COLO668 (cell line): ENCODE measurements at regions not wholly inside any gene's neighbourhood (a gene's known extent, or its start where the extent isn't known, plus 50 kb on each side); places are given as distances from the start of the nearest gene placed in this dataset.

Experiments used
- DNase-seq: peaks from one replicate; lab custom pipeline; 2025; ENCODE audit not compliant: unreplicated experiment; lab: John Stamatoyannopoulos, UW

- DNase-seq, result no peak
Measured at GRCh38 chr6:147811913-147812629, 303.6 kb downstream of the SAMD5 start.

GRCh38 chr6:147817042-147817689, 308.7 kb downstream of the SAMD5 start:
- DNase-seq, result no peak

- no peak for DNase-seq
Measured at GRCh38 chr6:147820520-147820919, 312.0 kb downstream of the SAMD5 start.

DNA sequence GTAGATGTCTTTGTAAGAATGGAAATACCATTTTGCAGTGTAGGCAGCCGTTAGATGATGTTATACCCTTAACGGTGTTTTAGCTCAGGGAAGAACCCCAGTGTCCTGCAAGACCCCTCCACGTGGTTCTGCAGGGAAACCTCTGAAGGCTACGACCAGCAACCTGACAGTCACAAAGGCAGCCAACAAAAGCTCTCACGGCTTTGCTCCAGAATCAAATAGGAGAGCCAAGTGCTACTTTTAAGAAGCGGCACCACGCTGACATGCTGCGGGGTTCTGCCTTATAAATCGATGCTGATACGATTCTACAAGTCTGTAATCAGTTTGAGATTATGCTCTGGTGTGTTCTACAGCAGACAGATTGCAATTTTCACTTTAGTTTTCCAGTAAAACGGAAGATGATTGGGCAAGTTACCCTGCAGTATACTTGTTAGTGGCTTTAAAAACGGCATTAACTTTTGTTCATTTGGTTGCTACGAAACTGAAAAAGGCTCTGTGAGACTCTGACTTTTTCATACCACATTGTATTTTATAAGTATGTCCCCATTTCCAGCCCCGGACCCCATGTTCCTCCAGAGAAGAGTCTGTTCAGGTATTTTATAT, 312.9 kb downstream of the SAMD5 start:
- DNase-seq, result no peak

DNA sequence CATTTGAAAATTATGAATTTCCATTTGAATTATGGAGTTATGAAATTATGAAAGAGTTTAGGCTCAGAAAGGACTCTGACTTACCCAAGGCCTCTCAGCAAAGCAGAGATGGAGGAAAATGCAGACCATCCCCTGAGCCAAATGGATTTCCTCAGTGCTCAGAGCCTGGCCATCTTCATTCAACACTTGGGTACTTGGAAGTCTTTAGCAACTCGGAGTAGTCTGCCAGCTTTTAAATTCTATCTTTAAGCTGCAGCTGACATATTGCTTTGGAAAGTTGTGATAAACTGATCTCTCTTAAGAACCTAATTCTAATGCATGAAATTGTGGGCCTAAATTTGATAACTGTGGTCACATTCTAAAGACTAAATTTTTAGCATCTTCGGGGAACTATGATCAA, 315.4 kb downstream of the SAMD5 start:
- no peak for DNase-seq

GRCh38 chr6:147825848-147826247, 317.4 kb downstream of the SAMD5 start:
- DNase-seq, result no peak

DNA sequence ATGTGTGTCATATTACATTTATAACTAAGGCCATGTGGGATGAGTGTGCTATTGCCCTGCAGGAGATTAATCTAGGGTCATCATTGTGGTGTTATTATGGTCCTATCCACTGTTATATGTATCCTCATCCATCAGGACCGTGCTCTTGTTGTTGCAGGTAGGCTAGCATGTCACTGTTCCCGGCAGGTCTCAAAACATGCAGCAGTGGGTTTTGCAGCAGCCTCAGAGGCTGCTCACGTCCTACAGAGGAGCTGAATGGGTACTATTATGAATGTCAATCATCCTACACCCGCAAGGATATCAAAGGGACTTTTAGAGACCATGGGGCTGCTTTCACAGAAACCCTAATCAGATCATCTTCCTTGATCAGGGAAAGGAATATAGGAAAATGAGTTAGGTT, 318.2 kb downstream of the SAMD5 start:
- no peak for DNase-seq

- DNase-seq, result no peak
Measured at GRCh38 chr6:147829418-147829817, 320.9 kb downstream of the SAMD5 start.

- no peak for DNase-seq
Measured at GRCh38 chr6:147829835-147830234, 321.3 kb downstream of the SAMD5 start.

- no peak for DNase-seq
Measured at GRCh38 chr6:147831356-147831755, 322.9 kb downstream of the SAMD5 start.

- DNase-seq, result no peak
Measured at GRCh38 chr6:147833607-147834006, 325.1 kb downstream of the SAMD5 start.

- DNase-seq, result no peak
Measured at GRCh38 chr6:147834084-147834776, 325.7 kb downstream of the SAMD5 start.

- DNase-seq, result no peak
Measured at GRCh38 chr6:147837540-147837939, 329.1 kb downstream of the SAMD5 start.

DNA sequence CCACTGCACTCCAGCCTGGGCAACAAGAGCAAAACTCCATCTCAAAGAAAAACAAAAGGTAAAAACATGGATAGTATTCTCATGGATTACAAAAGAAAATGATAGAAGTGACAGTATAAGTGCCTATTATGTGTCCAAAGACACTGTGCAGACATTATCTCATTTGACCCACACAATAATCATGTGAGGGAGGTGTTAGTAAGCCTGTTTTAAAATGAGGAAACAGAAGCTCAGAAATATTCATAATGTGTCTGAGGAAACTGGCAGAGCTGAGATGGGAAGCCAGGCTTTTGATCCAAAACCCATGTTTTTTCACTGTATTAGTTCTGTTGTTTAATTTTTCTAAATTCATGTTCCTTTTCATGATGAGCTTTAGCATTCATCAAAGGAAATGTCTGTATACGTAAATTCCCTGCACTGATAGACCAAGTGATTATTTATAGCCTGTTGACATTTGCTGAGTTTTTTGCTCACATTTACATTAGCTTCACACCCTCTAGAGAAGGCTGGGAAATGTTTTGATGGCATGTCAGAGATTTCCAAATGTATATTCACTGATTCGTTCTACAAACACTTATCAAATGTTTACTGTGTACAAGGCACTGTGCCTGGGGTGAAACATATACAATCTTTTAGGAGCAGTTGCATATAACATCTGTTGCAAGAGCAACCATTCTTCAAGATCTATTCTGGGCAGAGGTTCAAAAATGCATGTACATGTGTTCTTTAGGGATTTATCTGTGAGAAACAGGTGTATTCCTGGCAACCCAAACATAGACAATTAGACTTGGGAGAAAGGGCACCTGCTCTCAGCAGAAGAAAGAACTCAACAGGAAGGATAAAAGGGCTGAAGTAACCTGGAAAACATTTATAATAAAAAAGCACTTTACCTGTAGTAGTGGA, 331.5 kb downstream of the SAMD5 start:
- DNase-seq, result no peak

GRCh38 chr6:147841547-147842148, 333.2 kb downstream of the SAMD5 start:
- DNase-seq, result no peak

DNA sequence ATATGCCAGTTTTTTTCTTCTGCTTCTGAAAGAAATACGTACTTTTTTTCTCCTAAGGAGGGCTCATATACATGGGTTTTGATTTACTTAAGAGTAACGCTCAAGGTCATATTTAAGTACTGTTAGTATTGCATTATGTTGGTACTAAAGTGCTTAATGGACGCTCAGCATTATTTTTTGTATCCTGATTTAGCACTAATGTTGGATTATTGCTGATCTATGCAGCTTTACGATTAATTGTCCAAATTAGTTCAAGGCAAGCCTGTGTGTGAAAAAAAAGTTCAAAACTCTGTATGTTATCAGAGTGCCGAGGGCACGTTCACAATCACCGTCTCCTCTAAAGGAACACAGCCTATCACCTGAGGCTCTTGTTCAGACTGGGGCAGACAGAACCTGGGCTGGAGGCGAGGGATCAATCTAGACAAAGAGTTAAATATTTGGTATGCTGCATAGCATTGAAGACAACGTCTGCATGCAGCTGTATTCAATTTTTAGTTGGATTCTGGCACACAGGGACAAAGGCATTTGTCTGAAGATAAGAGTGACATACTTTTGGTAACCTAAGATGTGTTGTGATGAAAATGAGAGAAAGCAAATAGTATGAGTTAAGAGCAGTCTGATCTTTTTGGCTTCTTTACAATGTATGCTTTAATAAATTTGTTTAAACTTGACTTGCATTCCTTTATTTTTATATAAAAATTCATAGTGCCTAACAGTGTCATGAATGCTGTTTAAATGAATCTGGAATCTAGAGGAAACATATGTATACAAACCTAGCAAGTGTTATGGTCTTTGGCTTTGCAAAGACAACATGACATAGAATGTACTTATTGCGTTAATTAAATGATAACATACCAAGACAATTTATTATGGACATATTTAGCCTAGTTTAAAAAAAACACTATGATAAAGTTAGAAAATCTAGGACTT, 341.2 kb downstream of the SAMD5 start:
- DNase-seq, result no peak

DNA sequence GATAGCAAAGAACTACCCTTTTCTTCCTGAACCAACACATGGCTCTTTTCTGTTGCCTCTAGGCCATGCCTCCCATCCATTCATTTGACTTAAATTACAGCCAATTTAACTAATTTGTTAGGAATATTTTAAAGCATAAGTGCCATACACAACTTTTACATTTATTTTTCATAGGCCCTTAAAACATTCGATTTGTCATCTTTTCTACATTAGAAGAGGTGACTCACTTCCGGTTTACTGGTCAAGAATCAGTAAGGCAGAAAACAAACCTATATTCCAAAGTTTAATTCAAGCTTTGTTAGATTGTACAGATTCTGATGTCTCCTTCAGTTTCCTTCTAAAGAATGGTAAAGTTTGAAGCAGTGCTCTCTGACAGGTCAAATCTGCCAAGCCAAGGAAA, 344.3 kb downstream of the SAMD5 start:
- DNase-seq, result no peak

DNA sequence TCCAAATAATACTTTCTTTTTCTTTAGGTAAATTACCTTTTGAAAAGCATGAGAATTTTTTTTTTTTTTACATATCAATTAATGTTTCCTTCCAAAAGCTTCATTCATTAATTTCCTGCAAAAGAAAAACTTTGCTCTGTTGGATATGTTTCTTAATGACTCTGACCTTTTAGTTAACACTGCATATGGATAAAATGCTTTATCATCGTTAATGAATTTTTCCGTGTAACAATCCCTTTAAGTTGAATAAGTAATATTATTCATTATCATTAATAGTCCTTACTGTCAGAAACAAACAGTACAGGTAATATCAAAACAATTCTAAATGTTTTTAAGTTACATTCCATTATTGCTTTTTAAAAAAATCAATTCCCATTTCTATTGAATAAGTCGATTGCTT, 345.1 kb downstream of the SAMD5 start:
- DNase-seq, result no peak

- no peak for DNase-seq
Measured at GRCh38 chr6:147855803-147856482, 347.5 kb downstream of the SAMD5 start.
